B cell (primary cell): ENCODE measurements at regions not wholly inside any gene's neighbourhood (a gene's known extent, or its start where the extent isn't known, plus 50 kb on each side); places are given as distances from the start of the nearest gene placed in this dataset.
A peak's percentile ranks its signal among the peaks of the same experiment; 100 is the strongest.

ENCODE experiments used
- CTCF ChIP-seq: fragments of 200-600 bp; IDR thresholded peaks from one replicate; pipeline ENCODE4 v1.8.0; 2022; ENCODE audit warnings: antibody characterized with exemption, mild to moderate bottlenecking
- EZH2 ChIP-seq: IDR thresholded peaks from 2 replicates; pipeline ENCODE4 v1.6.1; 2012; ENCODE audit warnings: borderline replicate concordance, low read depth, mild to moderate bottlenecking, moderate library complexity, low read length; ENCODE audit not compliant: insufficient read depth, poor library complexity, severe bottlenecking

- TF ChIP-seq EZH2, result no peak
- TF ChIP-seq CTCF, result peak; percentile 86
These were observed 74.6 kb downstream of the DMRTA2 start for GRCh38 chr1:50348449-50349241.
